ENCODE measurements at regions not wholly inside any gene's neighbourhood (a gene's known extent, or its start where the extent isn't known, plus 50 kb on each side); places are given as distances from the start of the nearest gene placed in this dataset.

- no peak overlapping the region for H3K27ac Mint-ChIP-seq
- no peak overlapping the region for H3K4me3 Mint-ChIP-seq
- no peak for TF ChIP-seq CTCF (conservative IDR thresholded peaks at IDR 0.05)
- DNase-seq (ENCODE audit: extremely low spot score, unreplicated experiment): no peak
- peaks cover 3% of the 10 kb centered on the region for H3K27me3 Mint-ChIP-seq
- no peaks in the 10 kb centered on the region for H3K36me3 Mint-ChIP-seq
- H3K9me3 Mint-ChIP-seq: no peaks in the 10 kb centered on the region
- no peaks in the 10 kb centered on the region for H3K4me1 Mint-ChIP-seq (ENCODE audit: unreplicated experiment)
Observed at GRCh38 chr9:101796044-101796443, 57.6 kb upstream of the GRIN3A start.

DNA sequence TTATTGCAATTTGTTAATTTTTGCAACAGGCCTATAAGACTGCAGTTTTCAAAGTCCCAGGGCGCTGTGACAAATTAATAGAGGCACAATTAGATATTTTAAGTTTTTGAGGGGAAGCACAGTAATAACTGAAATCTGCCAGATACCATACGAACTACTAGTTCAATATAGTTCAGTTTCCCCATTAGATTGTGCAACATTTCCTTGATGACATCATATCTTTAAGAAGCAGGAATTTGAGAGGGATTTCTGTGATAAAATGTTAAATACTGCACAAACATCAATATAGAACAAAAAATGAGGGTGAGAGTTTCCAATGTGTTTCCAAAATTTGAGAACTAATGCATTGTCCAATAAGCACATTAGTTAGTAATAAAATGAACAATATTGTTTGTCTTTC, 56.7 kb upstream of the GRIN3A start:
- Mint-ChIP-seq H3K27me3 (no peaks in the 10 kb centered on the region), H3K9me3 (no peaks in the 10 kb centered on the region), H3K27ac (no peak overlapping the region), H3K4me3 (no peak overlapping the region), H3K4me1 (ENCODE audit: unreplicated experiment) (no peaks in the 10 kb centered on the region), H3K36me3 (no peaks in the 10 kb centered on the region)
- no peak for DNase-seq (ENCODE audit: extremely low spot score, unreplicated experiment)
- no peak for TF ChIP-seq CTCF (conservative IDR thresholded peaks at IDR 0.05)

DNA sequence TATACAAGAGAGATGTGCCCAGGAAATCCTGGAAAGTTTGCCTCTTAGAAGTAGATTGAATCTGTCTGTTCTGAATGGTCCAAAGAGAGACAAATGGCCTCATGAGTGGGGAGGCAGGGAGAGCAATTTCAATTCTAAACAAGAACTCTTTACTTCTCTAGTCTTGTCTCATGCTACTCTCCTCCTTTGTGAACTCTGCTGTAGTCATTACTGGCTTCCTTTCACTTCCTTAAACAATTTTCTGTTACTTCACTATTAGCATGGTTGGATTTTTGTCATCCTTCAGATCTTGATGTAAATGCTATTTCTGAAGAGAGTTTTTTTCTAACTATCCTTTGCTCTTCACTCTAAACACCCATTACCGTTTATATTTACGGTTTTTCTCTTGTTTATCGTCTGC, 54.0 kb upstream of the GRIN3A start:
- no peak for DNase-seq (ENCODE audit: extremely low spot score, unreplicated experiment)
- no peaks in the 10 kb centered on the region for H3K36me3 Mint-ChIP-seq
- H3K27me3 Mint-ChIP-seq: no peaks in the 10 kb centered on the region
- no peak overlapping the region for H3K4me3 Mint-ChIP-seq
- no peak for TF ChIP-seq CTCF (conservative IDR thresholded peaks at IDR 0.05)
- no peaks in the 10 kb centered on the region for H3K4me1 Mint-ChIP-seq (ENCODE audit: unreplicated experiment)
- no peaks in the 10 kb centered on the region for H3K9me3 Mint-ChIP-seq
- no peak overlapping the region for H3K27ac Mint-ChIP-seq

GRCh38 chr9:101791938-101792337, 53.5 kb upstream of the GRIN3A start:
- Mint-ChIP-seq H3K27me3 (no peaks in the 10 kb centered on the region), H3K9me3 (no peaks in the 10 kb centered on the region), H3K4me1 (ENCODE audit: unreplicated experiment) (no peaks in the 10 kb centered on the region), H3K27ac (no peak overlapping the region), H3K36me3 (no peaks in the 10 kb centered on the region), H3K4me3 (no peak overlapping the region)
- peak; percentile 78 for TF ChIP-seq CTCF (conservative IDR thresholded peaks at IDR 0.05)
- no peak for DNase-seq (ENCODE audit: extremely low spot score, unreplicated experiment)

DNA sequence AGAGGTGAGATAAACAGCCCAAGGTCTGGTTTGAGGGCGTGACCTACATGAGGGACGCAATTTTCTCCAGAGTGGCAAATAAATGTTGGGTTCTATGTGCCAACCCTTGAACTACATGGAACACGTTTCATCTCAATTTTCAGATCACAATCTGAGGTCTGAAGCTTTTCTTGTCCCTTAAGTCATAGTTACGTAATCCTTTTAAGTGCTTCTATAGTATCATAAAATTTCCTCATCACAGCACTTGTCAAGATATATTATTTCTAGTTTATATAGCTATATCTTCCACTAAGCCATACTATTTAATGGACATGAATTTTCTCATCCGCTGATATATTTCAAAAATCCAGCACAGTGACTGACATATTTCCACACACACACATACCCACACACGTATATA, 53.1 kb upstream of the GRIN3A start:
- no peak overlapping the region for H3K4me3 Mint-ChIP-seq
- H3K27me3 Mint-ChIP-seq: no peaks in the 10 kb centered on the region
- no peak for DNase-seq (ENCODE audit: extremely low spot score, unreplicated experiment)
- no peaks in the 10 kb centered on the region for H3K4me1 Mint-ChIP-seq (ENCODE audit: unreplicated experiment)
- H3K36me3 Mint-ChIP-seq: no peaks in the 10 kb centered on the region
- no peaks in the 10 kb centered on the region for H3K9me3 Mint-ChIP-seq
- no peak overlapping the region for H3K27ac Mint-ChIP-seq
- TF ChIP-seq CTCF (conservative IDR thresholded peaks at IDR 0.05): no peak
